Stimulated activated CD8-positive, alpha-beta memory T cell treated with anti-CD3 and anti-CD28 coated beads, Interleukin-12 subunit alpha, Interleukin-12 subunit beta, amount 100 ng/mL, for 24 hours (primary cell): ENCODE measurements at regions not wholly inside any gene's neighbourhood (a gene's known extent, or its start where the extent isn't known, plus 50 kb on each side); places are given as distances from the start of the nearest gene placed in this dataset.

Source experiments
- DNase-seq: peaks from one replicate; pipeline ENCODE4 v3.0.0-alpha.2; 2020; ENCODE audit errors: extremely low read depth

DNA sequence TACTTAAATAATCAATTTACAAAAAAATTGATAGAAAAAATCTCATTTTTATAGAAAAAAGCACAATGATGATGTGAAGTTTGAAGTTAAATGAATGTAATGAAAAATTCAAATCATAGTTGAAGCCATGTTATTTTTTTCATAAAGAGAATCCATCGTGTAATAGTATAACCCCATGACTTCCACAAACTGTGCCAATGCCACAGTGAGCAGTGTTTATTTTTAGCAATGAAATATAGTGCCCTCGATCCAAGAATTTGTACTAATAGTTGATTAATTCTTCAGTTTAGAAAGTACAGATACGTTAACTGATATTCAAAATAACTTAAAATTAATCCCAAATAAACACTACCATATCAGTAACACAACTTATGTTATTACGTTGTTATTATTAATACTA, 225.9 kb downstream of the PTPRC start:
- DNase-seq: no peak

- no peak for DNase-seq
These were observed 226.5 kb downstream of the PTPRC start for GRCh38 chr1:198865319-198865718.

DNA sequence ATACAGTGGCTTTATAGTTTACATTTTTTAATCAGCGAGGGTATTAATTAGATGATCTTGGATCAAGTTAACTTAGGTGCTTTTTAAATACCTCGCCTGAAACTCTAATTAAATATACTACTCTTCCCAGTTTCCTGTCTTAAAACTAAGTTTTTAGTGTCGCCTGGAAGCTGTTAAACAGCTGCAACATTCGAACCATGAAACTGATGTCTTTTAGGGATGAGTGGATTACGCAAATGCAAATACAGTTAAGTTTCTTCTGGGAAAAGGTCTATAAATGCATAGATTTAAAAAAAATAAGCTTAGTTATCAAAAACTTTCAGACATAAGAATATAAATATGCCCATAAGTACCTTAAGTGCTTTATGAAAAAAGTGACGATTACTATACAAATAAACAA, 228.3 kb downstream of the PTPRC start:
- no peak for DNase-seq

GRCh38 chr1:198873696-198874230, 234.9 kb downstream of the PTPRC start:
- no peak for DNase-seq

DNA sequence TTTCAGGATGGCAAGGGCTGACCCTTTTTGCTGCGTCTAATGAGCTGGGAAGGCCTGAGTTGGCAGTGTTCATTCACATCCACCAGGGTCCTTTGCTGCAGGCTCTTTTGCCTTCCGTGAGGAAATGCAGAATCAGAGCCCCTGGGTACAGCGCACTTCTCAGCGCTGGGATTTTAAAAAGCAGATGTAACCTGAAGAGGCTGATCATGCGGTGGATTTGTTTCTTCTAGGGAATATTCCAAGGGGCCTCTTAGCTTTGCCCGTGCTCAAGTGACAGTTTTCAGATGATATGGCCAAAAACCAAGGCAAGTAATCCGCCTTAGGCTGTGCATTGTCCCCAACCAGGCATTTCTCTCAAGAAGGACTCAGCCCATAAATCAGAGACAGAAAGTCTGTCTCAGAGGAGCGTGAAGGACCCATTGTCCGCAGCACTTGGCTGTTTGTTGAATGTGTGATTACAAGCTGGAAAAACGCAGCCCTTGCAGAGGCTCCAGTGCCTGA, 237.6 kb downstream of the PTPRC start:
- DNase-seq: no peak

DNA sequence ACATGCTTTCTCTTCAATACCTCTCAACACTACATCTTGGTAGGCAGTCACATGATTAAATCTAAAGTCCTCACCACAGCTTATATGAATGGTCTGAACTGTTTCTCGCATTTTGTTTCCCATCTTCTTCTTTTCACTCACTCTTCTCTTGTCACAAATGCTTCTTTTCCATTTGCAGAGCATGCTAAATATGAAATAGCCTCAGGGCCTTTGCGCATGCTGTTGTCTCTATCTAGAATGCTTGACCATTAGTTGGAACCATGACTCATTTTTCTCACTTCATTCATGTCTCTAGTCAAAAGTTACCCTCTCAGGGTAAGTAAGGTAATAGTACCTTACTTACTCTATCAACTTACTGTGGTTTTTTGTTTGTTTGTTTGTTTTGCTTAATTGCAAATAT, 239.7 kb downstream of the PTPRC start:
- no peak for DNase-seq

GRCh38 chr1:198879711-198880306, 241.0 kb downstream of the PTPRC start:
- no peak for DNase-seq

DNA sequence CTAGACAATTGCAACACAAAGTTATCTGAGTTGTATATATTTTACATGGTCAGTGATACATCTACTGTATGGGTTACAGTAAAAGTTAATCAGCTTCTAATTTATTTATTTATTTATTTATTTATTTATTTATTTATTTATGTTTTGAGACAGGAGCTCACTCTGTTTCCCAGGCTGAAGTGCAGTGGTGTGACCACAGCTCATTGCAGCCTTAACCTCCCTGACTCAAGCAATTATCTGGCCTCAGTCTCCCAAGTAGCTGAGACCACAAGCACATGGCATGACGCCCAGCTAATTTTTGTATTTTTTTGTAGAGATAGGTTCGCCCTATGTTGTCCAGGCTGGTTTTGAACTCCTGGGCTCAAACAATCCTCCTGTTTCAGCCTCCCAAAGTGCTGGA, 241.6 kb downstream of the PTPRC start:
- no peak for DNase-seq

DNA sequence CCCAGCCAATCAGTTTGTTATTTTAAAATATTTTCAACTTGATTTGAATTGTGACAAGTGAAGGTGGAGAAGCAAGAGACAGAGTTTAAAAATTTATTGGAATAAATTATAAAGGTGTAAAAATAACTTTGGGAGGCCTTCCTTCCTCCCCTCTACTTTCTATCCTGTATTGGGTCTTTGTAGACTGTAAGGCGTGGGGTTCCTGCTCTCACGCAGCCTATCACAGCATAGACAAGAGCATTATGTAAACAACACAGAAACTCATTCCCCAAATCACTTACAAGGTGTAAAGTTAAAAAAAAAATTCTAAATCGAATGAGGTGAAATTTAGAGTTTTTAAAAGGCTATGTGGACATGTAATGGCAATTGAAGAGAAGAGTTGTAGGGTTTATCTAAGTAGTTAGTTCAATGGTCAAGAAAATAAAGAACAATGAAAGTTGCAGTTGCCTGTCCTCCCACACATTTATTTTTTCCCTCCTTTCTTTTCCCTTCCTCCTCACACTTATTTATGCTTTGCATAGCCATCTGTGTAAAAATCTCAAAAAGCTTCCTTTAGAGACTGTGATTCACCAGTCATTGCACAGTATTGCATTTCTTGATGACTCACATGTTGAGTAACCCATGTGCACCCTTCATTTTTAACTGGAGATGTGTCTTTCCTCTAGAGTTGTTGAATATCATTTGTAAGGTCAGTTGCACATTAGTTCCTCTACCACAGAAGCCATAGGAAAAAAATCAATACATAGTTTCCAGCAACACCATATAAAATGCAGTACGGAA, 242.2 kb downstream of the PTPRC start:
- no peak for DNase-seq

GRCh38 chr1:198883184-198883583, 244.3 kb downstream of the PTPRC start:
- DNase-seq: no peak

DNA sequence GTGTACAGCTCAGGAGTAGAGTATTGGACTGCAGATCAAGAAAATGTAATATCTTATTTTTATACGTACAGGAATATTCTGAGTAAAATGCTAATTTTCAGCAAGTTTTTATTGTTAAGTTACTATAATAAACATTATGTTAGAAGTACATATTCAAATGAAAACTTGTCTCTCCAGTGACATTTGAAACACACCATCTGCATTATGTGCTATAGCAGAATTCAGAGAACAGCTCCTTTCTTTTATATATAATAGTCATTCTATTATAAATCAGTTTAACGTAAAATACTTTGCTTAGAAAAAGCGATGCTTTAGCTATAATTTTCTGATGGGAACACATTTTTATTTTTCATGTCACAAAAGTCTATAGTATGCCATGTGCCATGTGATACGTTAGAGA, 249.0 kb downstream of the PTPRC start:
- no peak for DNase-seq

DNA sequence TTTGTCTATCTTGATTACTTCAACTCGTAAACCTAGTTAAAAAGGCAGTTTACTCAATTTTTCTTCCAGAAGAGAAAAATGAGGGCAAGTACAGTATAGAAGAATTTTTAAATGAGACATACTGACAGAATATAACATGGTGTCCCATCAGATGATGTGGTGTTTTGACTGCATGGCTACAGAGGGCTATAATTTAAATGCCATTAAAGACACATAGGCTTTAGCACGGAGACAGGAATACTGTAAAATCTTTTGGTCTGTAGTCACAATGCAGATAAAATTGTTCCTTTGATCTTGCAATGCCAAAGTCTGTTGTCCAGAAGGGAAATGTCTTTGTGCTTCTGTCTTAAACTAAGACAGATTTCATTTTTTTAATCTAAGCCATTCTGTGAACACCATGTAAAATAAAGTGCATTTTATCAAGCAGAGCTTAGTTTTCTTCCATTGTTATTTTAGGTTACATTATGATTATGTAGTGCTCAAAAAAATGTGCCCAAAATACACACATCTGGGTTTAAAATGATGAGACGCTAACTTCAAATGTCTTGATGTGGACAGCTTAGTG, 249.6 kb downstream of the PTPRC start:
- DNase-seq: no peak

GRCh38 chr1:198889101-198889500, 250.3 kb downstream of the PTPRC start:
- DNase-seq: no peak

DNA sequence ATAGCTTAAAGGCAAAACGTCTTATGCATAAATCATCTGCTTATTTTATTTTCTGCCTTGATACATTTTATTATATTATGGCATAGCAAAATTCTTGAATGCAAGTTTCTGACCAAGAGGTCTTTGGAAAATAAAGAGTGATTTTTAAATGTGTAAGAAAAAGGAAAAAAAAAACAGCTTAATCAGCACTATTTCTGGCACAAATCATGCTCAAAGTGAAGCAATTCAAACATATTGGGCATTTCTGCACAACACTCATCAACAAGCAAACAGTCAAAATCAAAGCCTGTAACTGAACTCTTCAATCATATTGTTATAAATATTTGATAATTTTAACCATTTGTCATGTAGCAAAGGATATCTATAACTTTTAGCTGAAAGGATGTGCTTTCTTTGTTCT, 250.9 kb downstream of the PTPRC start:
- no peak for DNase-seq

DNA sequence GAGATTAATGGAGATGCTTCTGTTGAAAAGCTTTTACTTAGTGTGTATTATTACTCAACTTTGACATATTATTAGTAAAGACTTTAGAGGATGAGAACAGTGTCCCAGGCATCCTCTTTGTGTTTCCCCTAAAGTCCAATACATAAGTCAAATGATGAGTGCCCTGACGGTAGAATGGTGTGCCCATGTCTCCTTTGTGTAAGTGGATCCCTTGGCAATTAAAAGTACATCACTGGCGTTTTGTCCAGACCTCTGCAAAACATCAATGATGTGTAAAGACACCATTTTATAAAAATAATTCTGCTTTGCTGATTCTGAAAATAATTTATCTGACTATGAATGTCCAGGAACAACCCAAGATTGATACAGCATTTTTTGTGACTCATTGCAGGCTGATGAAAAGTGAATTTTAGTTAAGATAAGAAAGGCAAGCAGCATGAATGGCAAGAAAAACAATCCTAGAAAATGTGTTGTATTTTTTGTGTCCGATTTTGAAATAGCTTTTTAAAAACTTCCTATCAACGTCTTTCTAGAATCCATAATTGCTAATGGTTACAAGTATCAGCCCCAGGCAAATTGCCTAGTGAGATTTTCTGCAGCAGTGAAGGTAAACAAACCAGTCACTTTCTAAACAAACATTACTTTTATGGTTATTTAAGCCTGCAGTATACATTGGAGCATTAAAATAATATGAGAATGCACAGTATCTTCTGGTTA, 251.5 kb downstream of the PTPRC start:
- DNase-seq: no peak

DNA sequence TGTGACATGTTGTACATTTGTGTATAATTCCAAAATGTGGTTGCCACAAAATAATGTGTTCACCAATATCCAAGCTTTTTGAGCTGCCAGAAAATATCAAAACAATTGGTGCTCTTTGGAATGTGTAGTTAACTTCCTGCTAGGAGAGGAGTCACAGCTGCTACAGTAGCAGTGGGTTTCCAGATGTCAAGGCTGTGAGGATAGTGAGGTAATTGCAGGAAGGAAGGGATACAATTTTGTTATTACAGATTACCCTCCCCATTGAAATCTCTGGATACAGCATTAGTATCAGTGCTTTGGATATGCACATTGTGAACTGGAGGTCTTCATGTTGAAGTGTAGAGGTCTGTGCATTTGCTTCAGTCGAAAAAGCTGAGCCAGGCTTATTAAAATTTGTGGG, 253.2 kb downstream of the PTPRC start:
- DNase-seq: no peak

DNA sequence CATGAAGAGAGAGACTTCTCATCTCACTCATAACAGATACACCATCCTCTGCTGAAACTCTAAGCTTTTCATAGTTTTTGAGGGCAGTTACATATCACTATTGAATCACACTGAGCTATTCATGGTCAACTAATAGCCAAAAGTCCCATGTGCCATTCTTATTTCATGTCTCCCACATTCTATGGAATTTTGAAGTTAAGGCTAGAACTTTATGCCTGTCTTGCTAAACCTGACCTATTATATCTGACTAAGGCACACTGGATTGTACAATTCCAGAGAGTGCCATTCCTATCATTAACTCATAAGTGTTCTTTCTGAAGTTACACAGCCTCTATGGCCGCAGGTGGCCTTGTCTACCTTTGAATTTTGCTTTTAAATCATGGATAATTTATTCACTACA, 254.3 kb downstream of the PTPRC start:
- DNase-seq: no peak

DNA sequence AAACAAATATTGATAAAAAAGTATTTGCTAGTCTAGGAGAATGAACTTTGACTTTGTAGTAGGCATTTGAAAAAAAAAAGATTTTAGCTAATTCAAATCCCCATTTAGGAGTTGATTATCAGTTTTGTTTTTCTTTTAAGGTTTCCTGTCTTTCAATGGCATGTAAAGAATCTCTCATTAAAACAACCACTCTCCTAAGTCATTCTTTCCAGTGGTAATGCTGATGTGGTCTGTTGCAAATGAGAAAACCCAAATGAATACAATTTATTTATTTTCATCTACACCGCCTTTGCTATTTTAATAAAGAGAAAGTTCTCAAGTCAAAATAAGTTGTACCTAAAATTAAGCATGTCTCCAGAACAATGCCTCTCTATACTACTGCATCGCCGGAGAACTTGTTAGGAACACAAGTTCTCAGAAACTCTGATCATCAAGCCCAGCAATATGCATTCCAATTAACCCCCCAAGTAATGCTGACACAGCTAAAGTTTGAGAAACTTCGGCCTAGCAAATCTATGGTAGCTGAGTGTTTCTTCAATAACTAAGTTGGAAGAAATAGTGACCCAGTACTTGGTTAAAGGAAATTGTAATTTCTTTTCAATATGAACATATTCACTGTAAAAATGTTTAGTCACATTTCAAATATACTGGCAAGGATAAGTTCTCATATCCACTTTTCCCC, 255.1 kb downstream of the PTPRC start:
- no peak for DNase-seq

DNA sequence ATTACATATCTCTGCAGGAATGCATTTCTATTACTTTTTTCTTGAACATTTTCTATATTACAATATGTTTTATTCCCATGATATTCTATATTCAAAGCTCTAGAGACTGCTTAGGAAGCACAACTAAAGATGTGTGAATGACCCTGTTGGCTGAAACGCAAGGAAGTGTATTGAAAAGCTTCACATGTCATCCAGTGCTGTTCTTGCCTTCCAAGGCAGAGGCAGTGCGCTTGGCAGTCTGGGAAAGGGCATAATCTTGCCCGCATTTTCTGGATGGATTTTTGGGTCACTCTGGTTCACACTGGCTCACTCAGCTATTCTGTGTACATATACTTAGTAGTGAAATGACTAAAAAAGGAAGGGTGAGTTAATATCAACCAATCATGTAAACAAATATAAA, 262.4 kb downstream of the PTPRC start:
- DNase-seq: no peak

GRCh38 chr1:198902655-198903054, 263.8 kb downstream of the PTPRC start:
- no peak for DNase-seq

DNA sequence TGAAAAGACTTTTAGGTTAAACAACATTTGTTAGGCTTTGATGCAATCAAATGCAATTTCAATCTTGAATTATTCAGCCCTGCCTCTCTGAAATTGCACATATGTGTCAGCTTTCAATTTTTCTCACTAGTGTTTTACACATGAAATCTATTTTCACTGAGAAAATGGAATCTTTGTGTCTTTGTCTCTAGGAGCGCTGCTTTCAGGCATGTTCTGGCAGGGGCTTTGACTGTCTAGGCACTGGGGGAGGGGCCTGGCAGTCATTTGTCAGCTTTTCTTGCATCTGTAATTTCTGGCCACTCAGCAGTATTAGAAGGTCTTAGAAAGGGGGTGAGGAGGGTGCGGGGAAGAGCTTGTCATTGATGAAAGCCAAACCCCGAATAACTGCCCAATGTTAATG, 264.4 kb downstream of the PTPRC start:
- DNase-seq: no peak

- DNase-seq: no peak
These were observed 264.8 kb downstream of the PTPRC start for GRCh38 chr1:198903621-198904020.
